Panc1 (cell line): ENCODE measurements at regions not wholly inside any gene's neighbourhood (a gene's known extent, or its start where the extent isn't known, plus 50 kb on each side); places are given as distances from the start of the nearest gene placed in this dataset.

Source experiments
- ATAC-seq: fragments of 200-7000 bp; cut with Tn5 transposase; 2 replicates; pipeline ENCODE4 v1.9.1; 2020; ENCODE audit warnings: mild to moderate bottlenecking, moderate library complexity
- BruUV-seq: library from RNA; stranded (reverse); fragments of 400-500 nt; replicated peaks from 2 replicates; lab custom pipeline; 2021; lab: Mats Ljungman, UMichigan
- CTCF ChIA-PET: fragments of 300-600 bp; sonication (Branson Sonifier 250); formaldehyde crosslinking; loops from one replicate; lab custom pipeline; 2022; ENCODE audit warnings: antibody characterized with exemption; lab: Charles Lee
- POLR2A ChIA-PET: fragments of 300-600 bp; sonication (Branson Sonifier 250); formaldehyde crosslinking; loops from one replicate; lab custom pipeline; 2022; ENCODE audit warnings: antibody characterized with exemption; lab: Charles Lee
- DNase-seq: peaks from one replicate; pipeline ENCODE4 v3.0.0-alpha.2; 2010; ENCODE audit warnings: low read depth, low spot score
- H3K27ac ChIP-seq: 2 replicates; pipeline ENCODE4 v1.5.1; 2011; ENCODE audit warnings: mild to moderate bottlenecking, low read length, inconsistent platforms
- H3K27me3 ChIP-seq: fragments of 200-500 bp; sonication (Bioruptor generic); 2 replicates; pipeline ENCODE4 v1.6.0; 2014; ENCODE audit warnings: low read length, inconsistent platforms; ENCODE audit not compliant: control insufficient read depth, insufficient read depth
- H3K36me3 ChIP-seq: fragments of 200-500 bp; sonication (Bioruptor generic); 2 replicates; pipeline ENCODE4 v1.5.1; 2014; ENCODE audit warnings: inconsistent platforms, mild to moderate bottlenecking, low read length, moderate library complexity; ENCODE audit not compliant: control insufficient read depth, insufficient read depth
- H3K4me1 ChIP-seq: 2 replicates; pipeline ENCODE4 v1.5.1; 2011; ENCODE audit warnings: inconsistent platforms, mild to moderate bottlenecking, low read length, moderate library complexity; ENCODE audit not compliant: control insufficient read depth, insufficient read depth
- H3K4me3 ChIP-seq, 2 experiments: 2 replicates each; pipeline ENCODE4 v1.5.1; 2011 to 2012; ENCODE audit warnings: low read depth in 2 of 2, low read length in 2 of 2, mild to moderate bottlenecking in 2 of 2, inconsistent platforms in 1 of 2, moderate library complexity in 1 of 2
- H3K9me3 ChIP-seq: fragments of 200-500 bp; sonication (Bioruptor generic); 2 replicates; pipeline ENCODE4 v1.5.1; 2014; ENCODE audit warnings: low read depth, mild to moderate bottlenecking, inconsistent platforms, low read length, moderate library complexity; ENCODE audit not compliant: control insufficient read depth, insufficient read depth
- POLR2AphosphoS5 ChIP-seq: IDR thresholded peaks from 2 replicates; pipeline ENCODE4 v1.6.1; 2012; ENCODE audit warnings: mild to moderate bottlenecking, low read depth, low read length, moderate library complexity
- SIN3A ChIP-seq: IDR thresholded peaks from 2 replicates; pipeline ENCODE4 v1.6.1; 2012; ENCODE audit warnings: low read depth, mild to moderate bottlenecking, low read length, moderate library complexity, borderline replicate concordance; ENCODE audit not compliant: insufficient read depth
- TCF7L2 ChIP-seq: IDR thresholded peaks from 2 replicates; pipeline ENCODE4 v1.6.1; 2011; ENCODE audit warnings: mild to moderate bottlenecking, low read depth, low read length, inconsistent platforms
- in situ Hi-C: cut with HindIII; loops from 2 replicates; pipeline ENCODE4 v1.10.0; 2016; ENCODE audit warnings: low sequenced_read_pairs, low pct_unique_long_range_greater_than_20kb
- intact Hi-C: fragments of 100-400 bp; cut with micrococcal nuclease; formaldehyde crosslinking; loops from one replicate; pipeline ENCODE4 v1.10.0; 2022; ENCODE audit not compliant: unreplicated experiment
- TF ChIP-seq, protein P1 (sequence below), 2 experiments: IDR thresholded peaks; 2 replicates each; pipeline ENCODE4 v1.6.1; 2011 to 2012; ENCODE audit warnings: low read depth in 2 of 2, control low read depth in 1 of 2, low read length in 1 of 2, mild to moderate bottlenecking in 1 of 2, moderate library complexity in 1 of 2; ENCODE audit not compliant: insufficient read depth in 1 of 2
- TF ChIP-seq, protein P2 (sequence below): fragments of 450-650 bp; IDR thresholded peaks from 2 replicates; pipeline ENCODE4 v1.5.1; 2017; ENCODE audit warnings: mild to moderate bottlenecking

DNA sequence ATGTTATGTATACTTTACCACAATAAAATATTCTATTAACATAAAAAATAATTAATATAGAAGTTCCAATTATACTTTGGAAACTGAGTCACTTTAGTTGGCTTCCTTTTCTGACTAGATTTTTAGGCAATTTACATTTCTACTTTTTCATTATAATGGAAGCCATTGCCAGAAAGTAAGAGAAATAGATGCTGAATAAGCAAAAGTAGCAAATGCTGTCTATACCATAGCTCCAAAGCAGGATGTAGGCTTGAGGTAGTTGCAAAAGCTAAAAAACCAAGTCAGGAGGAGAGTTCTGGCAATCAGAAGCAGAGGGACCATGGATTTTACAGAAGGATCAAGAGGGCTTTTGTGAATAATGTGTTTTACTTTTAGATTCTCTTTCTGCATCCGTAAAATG, 262.4 kb upstream of the TMEM229A start:
- POLR2A ChIA-PET = no interaction called here
- BruUV-seq = no TSS peak

GRCh38 chr7:124284937-124285336, 252.1 kb upstream of the TMEM229A start:
- no peak for ATAC-seq

More for the DNA sequence above, 262.4 kb upstream of the TMEM229A start:
- TF ChIP-seq POLR2AphosphoS5 = no peak
- no peak for TF ChIP-seq TCF7L2
- TF ChIP-seq SIN3A = no peak
- TF ChIP-seq, protein P1, sequence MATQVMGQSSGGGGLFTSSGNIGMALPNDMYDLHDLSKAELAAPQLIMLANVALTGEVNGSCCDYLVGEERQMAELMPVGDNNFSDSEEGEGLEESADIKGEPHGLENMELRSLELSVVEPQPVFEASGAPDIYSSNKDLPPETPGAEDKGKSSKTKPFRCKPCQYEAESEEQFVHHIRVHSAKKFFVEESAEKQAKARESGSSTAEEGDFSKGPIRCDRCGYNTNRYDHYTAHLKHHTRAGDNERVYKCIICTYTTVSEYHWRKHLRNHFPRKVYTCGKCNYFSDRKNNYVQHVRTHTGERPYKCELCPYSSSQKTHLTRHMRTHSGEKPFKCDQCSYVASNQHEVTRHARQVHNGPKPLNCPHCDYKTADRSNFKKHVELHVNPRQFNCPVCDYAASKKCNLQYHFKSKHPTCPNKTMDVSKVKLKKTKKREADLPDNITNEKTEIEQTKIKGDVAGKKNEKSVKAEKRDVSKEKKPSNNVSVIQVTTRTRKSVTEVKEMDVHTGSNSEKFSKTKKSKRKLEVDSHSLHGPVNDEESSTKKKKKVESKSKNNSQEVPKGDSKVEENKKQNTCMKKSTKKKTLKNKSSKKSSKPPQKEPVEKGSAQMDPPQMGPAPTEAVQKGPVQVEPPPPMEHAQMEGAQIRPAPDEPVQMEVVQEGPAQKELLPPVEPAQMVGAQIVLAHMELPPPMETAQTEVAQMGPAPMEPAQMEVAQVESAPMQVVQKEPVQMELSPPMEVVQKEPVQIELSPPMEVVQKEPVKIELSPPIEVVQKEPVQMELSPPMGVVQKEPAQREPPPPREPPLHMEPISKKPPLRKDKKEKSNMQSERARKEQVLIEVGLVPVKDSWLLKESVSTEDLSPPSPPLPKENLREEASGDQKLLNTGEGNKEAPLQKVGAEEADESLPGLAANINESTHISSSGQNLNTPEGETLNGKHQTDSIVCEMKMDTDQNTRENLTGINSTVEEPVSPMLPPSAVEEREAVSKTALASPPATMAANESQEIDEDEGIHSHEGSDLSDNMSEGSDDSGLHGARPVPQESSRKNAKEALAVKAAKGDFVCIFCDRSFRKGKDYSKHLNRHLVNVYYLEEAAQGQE (IDR thresholded peaks at IDR 0.05; ENCODE audit: insufficient read depth in 1 of 2, low read depth in 2 of 2, low read length in 1 of 2) = no peak
- TF ChIP-seq, protein P2, sequence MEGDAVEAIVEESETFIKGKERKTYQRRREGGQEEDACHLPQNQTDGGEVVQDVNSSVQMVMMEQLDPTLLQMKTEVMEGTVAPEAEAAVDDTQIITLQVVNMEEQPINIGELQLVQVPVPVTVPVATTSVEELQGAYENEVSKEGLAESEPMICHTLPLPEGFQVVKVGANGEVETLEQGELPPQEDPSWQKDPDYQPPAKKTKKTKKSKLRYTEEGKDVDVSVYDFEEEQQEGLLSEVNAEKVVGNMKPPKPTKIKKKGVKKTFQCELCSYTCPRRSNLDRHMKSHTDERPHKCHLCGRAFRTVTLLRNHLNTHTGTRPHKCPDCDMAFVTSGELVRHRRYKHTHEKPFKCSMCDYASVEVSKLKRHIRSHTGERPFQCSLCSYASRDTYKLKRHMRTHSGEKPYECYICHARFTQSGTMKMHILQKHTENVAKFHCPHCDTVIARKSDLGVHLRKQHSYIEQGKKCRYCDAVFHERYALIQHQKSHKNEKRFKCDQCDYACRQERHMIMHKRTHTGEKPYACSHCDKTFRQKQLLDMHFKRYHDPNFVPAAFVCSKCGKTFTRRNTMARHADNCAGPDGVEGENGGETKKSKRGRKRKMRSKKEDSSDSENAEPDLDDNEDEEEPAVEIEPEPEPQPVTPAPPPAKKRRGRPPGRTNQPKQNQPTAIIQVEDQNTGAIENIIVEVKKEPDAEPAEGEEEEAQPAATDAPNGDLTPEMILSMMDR = no peak
- Histone ChIP-seq H3K36me3 (no peaks in the 10 kb centered on the region), H3K27ac (no peak overlapping the region), H3K4me1 (no peaks in the 10 kb centered on the region), H3K27me3 (no peaks in the 10 kb centered on the region), H3K9me3 (0 out of 2 replicates have a peak, but pooled peaks cover 3% of the 10 kb centered on the region), H3K4me3 (no peak overlapping the region)
- intact Hi-C loops = no loop called here
- ATAC-seq = no peak
- in situ Hi-C loops = no loop called here
- CTCF ChIA-PET = no interaction called here
- DNase-seq = no peak

More at GRCh38 chr7:124284937-124285336, 252.1 kb upstream of the TMEM229A start:
- in situ Hi-C loops = no loop called here
- TF ChIP-seq POLR2AphosphoS5 (no peak), TCF7L2 (no peak), SIN3A (no peak)
- TF ChIP-seq, protein P1 (IDR thresholded peaks at IDR 0.05; ENCODE audit: insufficient read depth in 1 of 2, low read depth in 2 of 2, low read length in 1 of 2) = no peak
- TF ChIP-seq, protein P2 = no peak
- Histone ChIP-seq H3K27me3 (no peaks in the 10 kb centered on the region), H3K4me3 (no peak overlapping the region), H3K27ac (no peak overlapping the region), H3K36me3 (no peaks in the 10 kb centered on the region), H3K9me3 (peaks cover 2% of the 10 kb centered on the region; the same call in 1 of the 2 replicates), H3K4me1 (no peaks in the 10 kb centered on the region)
- ChIA-PET CTCF (no interaction called here), POLR2A (no interaction called here)
- BruUV-seq = no TSS peak
- intact Hi-C loops = no loop called here
- no peak for DNase-seq
